NCI-H82 treated with DMSO at 0.1 percent for 48 hours (cell line): ENCODE measurements at regions not wholly inside any gene's neighbourhood (a gene's known extent, or its start where the extent isn't known, plus 50 kb on each side); places are given as distances from the start of the nearest gene placed in this dataset.
"Not testable (repeated sequence)": the region's sequence is repeated elsewhere in the genome, so short reads cannot be mapped to it uniquely, and the experiment has no call there.

Experiments used
- DNase-seq: peaks from one replicate; lab custom pipeline; 2025; ENCODE audit not compliant: unreplicated experiment; lab: John Stamatoyannopoulos, UW

DNA sequence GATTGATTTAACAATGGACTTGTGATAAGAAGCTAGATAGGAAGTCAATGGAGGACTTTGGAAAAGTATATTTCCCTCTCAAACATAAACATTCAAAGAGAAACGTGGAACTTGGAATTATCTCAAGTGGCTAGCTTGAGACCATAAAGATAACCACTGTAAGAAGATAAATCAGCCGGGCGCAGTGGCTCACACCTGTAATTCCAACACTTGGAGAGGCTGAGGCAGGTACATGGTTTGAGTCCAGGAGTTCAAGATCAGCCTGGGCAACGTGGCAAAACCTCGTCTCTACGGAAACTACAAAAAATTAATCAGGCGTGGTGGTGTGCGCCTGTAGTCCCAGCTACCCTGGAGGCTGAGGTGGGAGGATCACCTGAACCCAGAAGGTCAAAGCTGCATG, 405.9 kb upstream of the ACVR2A start:
- DNase-seq = no peak

DNA sequence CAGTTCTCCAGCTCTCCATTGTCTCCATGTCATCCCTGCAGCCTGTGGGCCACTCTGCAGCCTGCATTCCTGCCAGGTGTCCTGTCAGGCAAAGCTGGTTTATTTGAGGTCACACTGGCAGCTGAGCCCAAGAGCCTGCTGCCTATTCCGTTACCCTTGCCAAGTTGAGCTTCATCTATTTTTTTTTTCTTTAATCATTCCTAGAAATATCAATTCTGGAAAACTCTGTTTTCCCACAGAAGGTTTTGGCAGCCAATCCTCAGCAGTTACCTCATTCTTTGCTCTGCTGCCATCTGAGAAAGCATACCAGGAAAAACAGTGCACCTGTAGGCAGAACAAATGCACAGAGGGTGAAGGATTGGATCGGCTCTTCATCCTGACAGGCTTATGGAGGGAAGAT, 411.0 kb upstream of the ACVR2A start:
- no peak for DNase-seq

- no peak for DNase-seq
Observed at GRCh38 chr2:147430408-147430807, 414.4 kb upstream of the ACVR2A start.

GRCh38 chr2:147428120-147428747, 416.6 kb upstream of the ACVR2A start:
- no peak for DNase-seq

DNA sequence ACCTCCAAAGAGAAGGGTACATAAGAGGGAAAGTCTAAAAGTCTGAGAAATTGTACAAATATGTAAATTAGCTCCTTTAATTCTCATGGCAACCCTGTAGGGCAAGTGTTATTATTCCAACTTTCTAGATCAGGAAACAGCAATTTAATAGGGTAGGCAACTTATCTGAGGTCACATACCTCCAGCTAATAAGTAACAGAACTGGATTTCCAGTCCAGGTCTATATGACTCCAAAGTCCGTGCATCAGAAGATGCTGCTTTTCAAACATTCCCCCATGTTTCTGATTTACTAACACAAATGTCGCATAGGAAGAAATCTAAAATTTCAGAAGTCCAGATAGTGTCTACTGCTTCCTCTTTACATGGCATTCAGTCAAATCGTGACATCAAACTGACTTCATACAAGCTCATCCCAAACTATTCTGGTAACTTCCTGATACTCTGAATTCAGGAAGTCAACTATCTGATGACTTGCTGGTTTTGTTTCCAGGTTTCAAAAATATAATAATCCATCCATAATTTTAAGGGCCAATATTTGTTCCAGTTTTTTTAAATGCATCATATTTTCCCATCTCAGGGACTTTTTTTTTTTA, 419.3 kb upstream of the ACVR2A start:
- DNase-seq = no peak

DNA sequence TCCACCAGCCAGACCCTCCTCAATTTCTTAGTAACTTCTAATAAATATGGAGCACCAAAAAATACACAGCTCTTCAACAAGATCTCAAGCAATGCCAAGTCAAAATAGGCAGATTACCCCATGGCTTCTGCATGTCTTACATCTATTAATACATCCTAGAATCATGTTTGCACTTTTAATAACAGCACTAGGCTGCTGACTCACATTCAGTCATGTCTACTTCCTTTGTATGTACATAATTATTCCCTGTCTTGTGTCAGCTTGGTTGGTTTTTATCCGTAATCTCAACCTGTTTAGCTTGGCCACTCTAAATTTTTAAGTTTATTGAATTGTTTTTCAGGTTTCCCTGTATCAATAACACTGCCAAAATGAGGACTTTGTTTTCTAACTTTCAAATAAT, 420.1 kb upstream of the ACVR2A start:
- DNase-seq = no peak

DNA sequence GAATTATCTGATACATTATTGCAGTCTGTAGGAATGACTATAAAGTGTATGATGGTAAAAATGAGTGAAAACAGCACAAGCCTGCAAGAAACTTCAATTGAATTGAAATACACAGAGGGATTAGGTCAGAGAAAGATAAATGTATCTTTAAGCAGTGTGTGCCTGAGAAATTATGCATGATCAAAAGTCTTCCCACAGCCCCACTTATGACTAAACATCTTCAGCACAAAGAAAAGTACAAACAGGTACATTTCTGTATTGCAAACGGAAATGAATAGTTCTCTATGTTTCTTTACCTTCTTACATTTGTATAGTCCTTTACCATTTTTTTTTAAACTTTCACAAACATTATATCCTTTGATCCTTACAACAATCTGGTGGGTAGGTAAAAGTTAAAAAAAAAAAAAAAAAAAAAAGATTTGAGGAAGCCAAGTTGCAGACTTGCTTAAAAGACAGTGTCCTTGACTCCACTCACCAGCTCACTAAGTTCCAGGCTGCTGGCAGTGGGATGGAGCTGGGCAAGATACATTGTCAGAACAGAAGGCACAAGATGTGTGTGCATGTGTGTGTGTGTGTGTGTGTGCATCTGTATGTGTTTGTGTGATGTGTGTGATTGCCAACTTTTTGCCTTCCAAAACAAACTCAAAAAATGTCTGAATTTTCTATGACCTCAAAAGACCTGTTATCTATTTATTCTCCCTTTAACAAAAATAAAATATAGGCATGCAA, 423.7 kb upstream of the ACVR2A start:
- DNase-seq = no peak

GRCh38 chr2:147420517-147420916, 424.3 kb upstream of the ACVR2A start:
- DNase-seq = no peak

DNA sequence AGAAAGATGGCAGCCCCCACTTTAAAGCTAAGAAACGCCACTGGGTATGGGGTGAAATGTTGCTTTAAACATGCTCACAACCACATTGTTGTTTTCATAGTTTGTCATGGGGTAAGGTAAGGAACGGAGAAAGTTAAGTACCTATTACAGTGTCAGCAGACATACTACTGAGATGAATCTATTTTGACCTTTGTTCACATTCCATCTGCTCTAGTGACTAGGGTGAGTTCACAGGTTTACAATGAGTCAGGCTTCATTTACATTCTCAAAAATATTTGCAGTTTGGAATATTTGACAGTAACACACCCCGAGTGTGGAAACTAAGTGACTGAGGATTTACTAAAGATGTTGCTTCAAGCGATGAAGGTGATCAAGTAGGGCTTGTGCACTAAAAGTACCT, 428.7 kb upstream of the ACVR2A start:
- DNase-seq = no peak

DNA sequence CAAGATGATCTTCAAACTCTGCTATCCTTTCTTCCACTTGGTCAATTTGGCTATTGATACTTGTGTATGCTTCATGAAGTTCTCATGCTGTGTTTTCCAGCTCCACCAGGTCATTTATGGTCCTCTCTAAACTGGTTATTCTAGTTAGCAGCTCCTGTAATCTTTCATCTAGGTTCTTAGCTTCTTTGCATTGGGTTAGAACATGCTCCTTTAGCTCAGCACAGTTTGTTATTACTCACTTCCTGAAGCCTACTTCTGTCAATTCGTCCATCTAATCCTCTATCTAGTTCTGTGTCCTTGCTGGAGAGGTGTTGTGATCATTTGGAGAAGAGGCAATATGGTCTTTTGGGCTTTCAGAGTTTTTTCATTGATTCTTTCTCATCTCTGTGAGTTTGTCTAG, 430.2 kb upstream of the ACVR2A start:
- DNase-seq = not testable (repeated sequence)

GRCh38 chr2:147408357-147408756, 436.5 kb upstream of the ACVR2A start:
- no peak for DNase-seq

- DNase-seq = no peak
Observed at GRCh38 chr2:147405651-147406050, 439.2 kb upstream of the ACVR2A start.

GRCh38 chr2:147398996-147399395, 445.8 kb upstream of the ACVR2A start:
- no peak for DNase-seq

DNA sequence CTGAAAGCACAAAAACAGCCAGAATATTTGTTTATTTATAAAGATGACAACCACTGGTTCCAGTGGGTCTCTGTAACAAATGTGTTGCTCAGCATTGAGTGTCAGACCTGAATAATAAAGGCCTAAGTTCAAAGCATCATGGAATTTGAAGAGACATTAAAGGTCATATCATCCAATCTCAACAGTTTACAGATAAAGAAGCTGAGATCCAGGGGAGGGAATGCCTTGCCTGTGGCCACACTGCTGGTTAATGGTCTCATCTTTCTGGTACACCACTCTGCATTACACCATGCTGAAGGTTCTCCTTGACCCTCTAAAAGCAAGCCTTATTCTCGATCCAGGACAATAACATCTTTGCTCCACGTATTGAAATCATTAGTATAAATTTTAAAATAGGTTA, 446.5 kb upstream of the ACVR2A start:
- DNase-seq = no peak

- no peak for DNase-seq
Observed at GRCh38 chr2:147396890-147397289, 447.9 kb upstream of the ACVR2A start.

DNA sequence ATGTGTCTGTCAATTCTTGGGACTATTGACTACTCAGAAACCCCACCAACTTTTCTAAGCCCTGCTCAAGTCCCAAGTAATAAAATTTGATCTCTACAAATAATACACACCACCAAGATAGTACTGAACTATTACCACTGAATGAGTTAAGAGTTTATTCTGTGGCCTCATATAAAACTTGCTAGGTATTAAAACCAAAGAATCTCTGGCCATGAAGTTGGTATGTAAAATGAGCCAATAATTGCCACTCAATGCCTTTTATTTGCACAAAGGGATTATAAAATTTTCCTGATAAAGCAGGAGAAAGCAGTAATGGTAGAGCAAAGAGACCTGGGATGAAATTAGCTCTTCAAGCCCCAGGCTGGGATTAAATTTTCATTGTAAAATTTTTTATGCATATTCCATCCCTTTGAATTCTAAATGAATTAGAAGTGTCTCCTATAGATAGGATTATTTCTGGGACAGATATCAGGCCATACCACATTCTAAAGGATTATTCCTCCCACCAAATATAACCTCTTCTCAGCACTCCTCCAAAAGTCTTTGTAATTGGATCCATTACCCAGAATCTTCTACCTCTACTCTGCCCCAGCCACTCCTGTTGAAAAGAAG, 450.5 kb upstream of the ACVR2A start:
- no peak for DNase-seq

GRCh38 chr2:147392180-147392579, 452.6 kb upstream of the ACVR2A start:
- DNase-seq = no peak

DNA sequence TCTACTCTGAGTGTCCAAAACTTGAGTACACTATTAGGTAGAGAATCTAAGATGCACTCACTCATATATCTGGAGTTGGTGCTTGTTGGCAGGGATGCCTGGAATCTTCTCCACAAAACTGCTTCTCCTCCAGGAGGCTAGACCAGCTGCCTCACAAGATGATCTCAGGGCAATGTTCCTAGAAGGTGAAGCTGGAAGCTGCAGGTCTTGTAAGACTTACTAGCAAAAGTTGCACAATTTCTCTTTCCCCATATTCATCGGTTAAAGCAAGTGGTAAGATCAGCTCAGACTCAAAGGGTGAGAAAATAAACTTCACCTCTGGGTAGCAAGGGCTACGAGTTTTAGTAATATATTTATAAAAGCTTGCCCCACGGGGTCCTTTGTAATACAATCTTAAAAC, 454.4 kb upstream of the ACVR2A start:
- no peak for DNase-seq

- no peak for DNase-seq
Observed at GRCh38 chr2:147389218-147389617, 455.6 kb upstream of the ACVR2A start.

GRCh38 chr2:147388217-147388616, 456.6 kb upstream of the ACVR2A start:
- no peak for DNase-seq

- no peak for DNase-seq
Observed at GRCh38 chr2:147386284-147386683, 458.5 kb upstream of the ACVR2A start.

DNA sequence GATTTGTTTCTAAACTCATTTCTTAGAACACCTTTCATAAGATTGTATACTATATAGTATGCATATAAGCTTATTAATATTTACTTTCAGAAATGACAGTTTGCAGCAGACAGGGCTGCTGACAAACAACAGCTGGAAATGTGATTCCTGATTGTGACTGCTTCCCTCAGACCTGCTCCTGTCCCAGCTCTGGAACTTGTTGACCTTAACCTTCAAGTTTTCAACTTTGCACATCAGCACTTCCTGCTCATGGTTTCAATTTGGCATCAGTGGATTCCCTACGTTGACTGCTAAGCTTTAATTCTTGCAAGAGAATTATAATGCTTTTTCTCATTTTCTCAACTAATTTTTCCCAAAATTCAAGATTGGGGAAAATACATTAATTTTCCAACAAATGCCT, 459.2 kb upstream of the ACVR2A start:
- DNase-seq = no peak
